ENCODE measurements at regions not wholly inside any gene's neighbourhood (a gene's known extent, or its start where the extent isn't known, plus 50 kb on each side); places are given as distances from the start of the nearest gene placed in this dataset.
A peak's percentile ranks its signal among the peaks of the same experiment; 100 is the strongest.

DNA sequence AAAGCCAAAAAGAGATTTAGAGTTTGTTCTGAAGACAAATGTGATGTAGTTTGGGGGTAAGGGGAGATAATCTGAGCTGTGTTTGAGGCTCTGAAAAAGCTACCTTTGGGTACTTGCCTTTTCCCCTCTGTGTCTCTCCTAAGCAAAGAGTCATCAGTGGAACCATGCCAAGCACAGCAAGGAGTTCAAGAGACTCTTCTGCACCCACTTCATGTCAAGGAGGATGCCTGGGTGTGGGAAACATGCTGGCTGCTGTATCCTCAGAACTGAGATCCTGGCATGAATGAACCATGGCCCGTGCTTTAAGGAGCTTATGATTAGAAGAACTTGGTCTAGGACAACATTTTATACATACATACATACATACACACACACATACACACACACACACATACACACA lies 142.9 kb downstream of the NOC3L start:
- Histone ChIP-seq H3K27ac (no peak overlapping the region), H3K9me3 (no peaks in the 10 kb centered on the region), H3K4me1 (no peaks in the 10 kb centered on the region), H3K4me3 (no peak overlapping the region), H3K27me3 (no peaks in the 10 kb centered on the region), H3K36me3 (no peaks in the 10 kb centered on the region)
- DNase-seq (peak in 1 of 2 donors; percentile 43), ATAC-seq (ENCODE audit: low FRiP score in 2 of 2) (no peak)
- 50 to 71% methylated on average over 1 of the region's 1 CpG for WGBS, 2 donors
- no peak for TF ChIP-seq CTCF (IDR thresholded peaks at IDR 0.05)

DNA sequence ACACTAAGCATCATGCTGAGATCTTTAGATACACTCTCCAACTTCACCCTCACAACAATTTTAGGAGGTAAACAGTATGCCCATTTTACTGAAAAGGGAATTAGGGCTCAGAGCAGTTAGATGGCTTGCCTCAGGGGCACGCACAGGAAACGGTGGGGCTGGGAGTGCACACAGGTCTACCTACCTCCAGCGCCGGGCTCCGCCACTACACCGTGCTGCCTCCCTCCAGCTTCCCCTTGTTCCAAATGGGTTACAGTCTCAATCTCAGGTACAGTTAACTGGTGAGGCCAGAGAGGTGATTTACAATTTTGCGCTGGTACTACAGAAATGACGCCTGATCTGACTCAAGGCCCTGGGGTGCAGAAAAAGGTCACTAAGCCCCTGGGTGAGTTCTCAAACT lies 142.0 kb downstream of the NOC3L start:
- Histone ChIP-seq H3K4me3 (no peak overlapping the region), H3K36me3 (no peaks in the 10 kb centered on the region), H3K9me3 (no peaks in the 10 kb centered on the region), H3K27me3 (no peaks in the 10 kb centered on the region), H3K27ac (no peak overlapping the region), H3K4me1 (no peaks in the 10 kb centered on the region)
- ATAC-seq (ENCODE audit: low FRiP score in 2 of 2) (no peak), DNase-seq (peak in 1 of 2 donors; percentile 25)
- 88 to 93% methylated on average over 8 of the region's 8 CpGs for WGBS, 2 donors
- TF ChIP-seq CTCF (IDR thresholded peaks at IDR 0.05): no peak
- no peak for TF ChIP-seq EP300 (IDR thresholded peaks at IDR 0.05)
- no peak for TF ChIP-seq POLR2A (IDR thresholded peaks at IDR 0.05)
- no peak for TF ChIP-seq POLR2AphosphoS5 (IDR thresholded peaks at IDR 0.05)

DNA sequence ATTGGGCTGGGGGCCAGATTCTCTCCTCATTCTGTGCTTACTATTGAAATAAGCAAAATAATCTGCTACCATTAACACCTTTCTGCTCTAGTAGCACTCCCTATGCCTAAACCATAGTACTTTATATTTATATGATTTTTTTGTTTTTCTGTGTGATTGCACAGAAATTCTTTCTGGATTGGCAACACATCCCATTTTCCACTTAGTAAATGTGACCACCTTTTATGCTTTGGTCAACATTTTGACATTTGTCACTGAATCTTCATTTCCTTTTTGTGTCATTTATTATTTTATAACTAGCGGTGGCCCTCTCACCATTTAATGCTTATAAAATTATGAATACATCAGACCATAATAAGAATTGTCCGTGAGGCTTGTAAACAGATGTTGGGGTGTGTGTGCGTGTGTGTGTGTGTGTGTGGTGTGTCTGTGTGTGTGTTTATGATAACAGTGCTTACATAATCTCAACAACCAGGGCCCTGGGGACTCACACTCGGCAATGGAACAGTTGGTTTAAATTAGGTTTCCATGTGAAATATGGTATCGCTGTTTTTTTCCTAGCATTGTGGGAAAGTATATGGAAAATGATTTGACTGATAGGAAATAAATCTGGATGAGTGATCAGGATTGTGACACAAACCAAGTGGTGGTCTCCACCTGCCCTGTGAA lies 138.9 kb downstream of the NOC3L start:
- WGBS, 2 donors: 63 to 75% methylated on average over 5 of the region's 5 CpGs
- ATAC-seq (ENCODE audit: low FRiP score in 2 of 2): no peak

DNA sequence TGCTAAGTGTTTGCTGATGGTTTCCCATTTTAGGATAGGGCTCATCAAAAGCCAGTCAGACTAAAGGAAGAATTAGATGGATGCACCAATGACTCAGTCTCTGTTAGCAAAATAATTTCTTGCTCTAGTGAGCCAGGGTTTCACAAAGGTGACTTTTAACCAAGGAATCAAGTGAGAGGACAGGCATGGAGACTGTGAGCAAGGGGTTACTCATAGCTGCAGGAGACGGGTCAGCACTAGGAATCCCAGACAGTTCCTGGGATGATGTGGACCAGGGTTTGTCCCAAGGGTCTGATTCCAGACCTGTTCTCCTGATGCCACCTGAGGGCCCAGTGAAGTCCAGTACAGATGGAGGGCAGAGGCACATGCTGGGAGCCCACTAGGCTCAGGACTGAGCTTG lies 138.1 kb downstream of the NOC3L start:
- TF ChIP-seq CTCF (IDR thresholded peaks at IDR 0.05): no peak
- TF ChIP-seq POLR2A (IDR thresholded peaks at IDR 0.05): no peak
- no peak for TF ChIP-seq EP300 (IDR thresholded peaks at IDR 0.05)
- no peak for TF ChIP-seq POLR2AphosphoS5 (IDR thresholded peaks at IDR 0.05)
- WGBS, 2 donors: 83% methylated on average over 1 of the region's 1 CpG; no CpG with 5 or more reads in 1 of the 2 donors
- H3K9me3 ChIP-seq: no peaks in the 10 kb centered on the region
- ATAC-seq (ENCODE audit: low FRiP score in 2 of 2): peak in 1 of 2 donors; percentile 6
- H3K27me3 ChIP-seq: no peaks in the 10 kb centered on the region
- no peak overlapping the region for H3K4me3 ChIP-seq
- no peaks in the 10 kb centered on the region for H3K36me3 ChIP-seq
- no peaks in the 10 kb centered on the region for H3K4me1 ChIP-seq
- H3K27ac ChIP-seq: no peak overlapping the region
- DNase-seq: no peak

More for the DNA sequence above, 138.9 kb downstream of the NOC3L start:
- Histone ChIP-seq H3K36me3 (no peaks in the 10 kb centered on the region), H3K9me3 (no peaks in the 10 kb centered on the region), H3K4me1 (no peaks in the 10 kb centered on the region), H3K27me3 (no peaks in the 10 kb centered on the region), H3K4me3 (no peak overlapping the region), H3K27ac (no peak overlapping the region)
- TF ChIP-seq EP300 (IDR thresholded peaks at IDR 0.05) (no peak), POLR2A (IDR thresholded peaks at IDR 0.05) (no peak), CTCF (IDR thresholded peaks at IDR 0.05) (no peak), POLR2AphosphoS5 (IDR thresholded peaks at IDR 0.05) (no peak)
- DNase-seq: no peak

DNA sequence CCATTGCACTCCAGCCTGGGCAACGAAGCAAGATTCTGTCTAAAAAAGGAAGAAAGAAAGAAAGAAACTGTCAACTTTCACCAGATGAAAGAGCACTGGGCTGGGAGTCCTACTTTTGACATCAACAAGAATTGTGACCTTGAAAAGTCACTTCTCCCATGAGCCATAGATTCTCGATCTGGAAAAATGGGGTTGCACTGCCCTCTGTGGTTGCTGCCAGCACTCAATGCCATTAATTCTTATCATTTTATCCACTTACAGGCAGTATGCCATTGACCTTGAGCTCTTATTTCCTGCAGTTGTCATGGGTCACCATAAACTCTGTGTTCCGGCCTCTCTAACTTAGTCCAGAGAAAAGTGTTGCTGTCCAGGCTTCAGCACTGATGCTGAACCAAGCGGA lies 137.2 kb downstream of the NOC3L start:
- no peaks in the 10 kb centered on the region for H3K36me3 ChIP-seq
- no peak for DNase-seq
- no peak overlapping the region for H3K27ac ChIP-seq
- WGBS, 2 donors: 56 to 69% methylated on average over 4 of the region's 4 CpGs
- TF ChIP-seq POLR2AphosphoS5 (IDR thresholded peaks at IDR 0.05): no peak
- TF ChIP-seq POLR2A (IDR thresholded peaks at IDR 0.05): no peak
- TF ChIP-seq EP300 (IDR thresholded peaks at IDR 0.05): no peak
- no peak for TF ChIP-seq CTCF (IDR thresholded peaks at IDR 0.05)
- H3K4me1 ChIP-seq: no peaks in the 10 kb centered on the region
- H3K9me3 ChIP-seq: no peaks in the 10 kb centered on the region
- no peaks in the 10 kb centered on the region for H3K27me3 ChIP-seq
- no peak overlapping the region for H3K4me3 ChIP-seq
- no peak for ATAC-seq (ENCODE audit: low FRiP score in 2 of 2)
